Vagina (tissue), 2 donors: ENCODE measurements at regions not wholly inside any gene's neighbourhood (a gene's known extent, or its start where the extent isn't known, plus 50 kb on each side); places are given as distances from the start of the nearest gene placed in this dataset.

Experiments
- DNase-seq, 2 donors: peaks; one replicate each; pipeline ENCODE4 v3.0.0-alpha.2; 2017; ENCODE audit errors: extremely low spot score in 2 of 2
- H3K27ac ChIP-seq: fragments of 200-600 bp; sonication (generic); one replicate; pipeline ENCODE4 v1.5.1; 2019
- H3K27me3 ChIP-seq: fragments of 200-600 bp; sonication (generic); one replicate; pipeline ENCODE4 v1.5.1; 2019
- H3K36me3 ChIP-seq, 2 donors: fragments of 200-600 bp; sonication (generic); one replicate each; pipeline ENCODE4 v1.5.1; 2017 to 2019
- H3K4me1 ChIP-seq: fragments of 200-600 bp; sonication (generic); one replicate; pipeline ENCODE4 v1.5.1; 2019
- H3K4me3 ChIP-seq, 2 donors: fragments of 200-600 bp; sonication (generic); 1 replicate in 1 of 2; 2 replicates in 1 of 2; pipeline ENCODE4 v1.5.1; 2016 to 2019
- H3K9me3 ChIP-seq: fragments of 200-600 bp; sonication (generic); one replicate; pipeline ENCODE4 v1.5.1; 2019
- CTCF ChIP-seq, 3 experiments: fragments of 450-650 bp in 2 of 3; fragments of 200-600 bp in 1 of 3; sonication (generic) in 1 of 3; IDR thresholded peaks; one replicate each; pipeline ENCODE4 v1.5.1; 2017 to 2019; ENCODE audit warnings: antibody characterized with exemption in 3 of 3, mild to moderate bottlenecking in 2 of 3, moderate library complexity in 2 of 3
- POLR2A ChIP-seq, 2 donors: fragments of 450-650 bp; IDR thresholded peaks; one replicate each; pipeline ENCODE4 v1.6.1; 2017; ENCODE audit warnings: antibody characterized with exemption in 2 of 2, mild to moderate bottlenecking in 2 of 2, moderate library complexity in 2 of 2
- POLR2AphosphoS5 ChIP-seq, 2 donors: sonication (generic); formaldehyde crosslinking; IDR thresholded peaks; one replicate each; pipeline ENCODE4 v1.9.0; 2017; ENCODE audit warnings: antibody characterized with exemption in 2 of 2, mild to moderate bottlenecking in 2 of 2, low read depth in 1 of 2; ENCODE audit not compliant: insufficient read depth in 1 of 2
- intact Hi-C: fragments of 100-400 bp; cut with DNase I; formaldehyde crosslinking; loops from one replicate; pipeline ENCODE4 v1.15.1; 2023

- no peaks in the 10 kb centered on the region for H3K4me1 ChIP-seq
- no peaks in the 10 kb centered on the region for H3K27me3 ChIP-seq
- no peak for DNase-seq
- no peak overlapping the region for H3K27ac ChIP-seq
- intact Hi-C loops = no loop called here
- H3K4me3 ChIP-seq = no peak overlapping the region
- TF ChIP-seq POLR2AphosphoS5 (IDR thresholded peaks at IDR 0.05; ENCODE audit: insufficient read depth in 1 of 2, low read depth in 1 of 2) (no peak), CTCF (IDR thresholded peaks at IDR 0.05) (no peak), POLR2A (IDR thresholded peaks at IDR 0.05) (no peak)
- no peaks in the 10 kb centered on the region for H3K9me3 ChIP-seq
- H3K36me3 ChIP-seq = no peaks in the 10 kb centered on the region
Observed at GRCh38 chr10:29897999-29898716, 161.2 kb downstream of the JCAD start.

DNA sequence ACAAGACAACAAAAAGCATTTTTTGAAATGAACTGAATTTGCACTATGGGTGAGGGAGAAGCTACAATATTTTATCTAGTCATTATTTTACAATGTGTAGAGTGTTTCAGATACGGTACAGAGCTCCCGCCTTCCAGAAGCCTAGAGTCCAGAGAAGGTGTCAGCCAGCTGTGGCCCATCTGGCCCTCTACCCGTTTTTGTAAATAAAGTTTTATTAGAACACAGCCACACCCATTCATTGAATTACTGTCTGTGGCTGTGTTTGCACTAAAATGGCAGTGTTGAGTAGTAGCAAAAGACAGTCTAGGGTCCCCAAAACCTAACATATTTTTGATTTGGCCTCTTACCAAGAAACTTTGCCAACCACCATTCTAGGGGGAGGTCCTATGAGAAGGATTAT is 162.0 kb downstream of the JCAD start:
- no peak for DNase-seq
- Histone ChIP-seq H3K36me3 (no peaks in the 10 kb centered on the region), H3K27me3 (no peaks in the 10 kb centered on the region), H3K4me3 (no peak overlapping the region), H3K27ac (no peak overlapping the region), H3K9me3 (no peaks in the 10 kb centered on the region), H3K4me1 (no peaks in the 10 kb centered on the region)
- TF ChIP-seq CTCF (IDR thresholded peaks at IDR 0.05) (no peak), POLR2AphosphoS5 (IDR thresholded peaks at IDR 0.05; ENCODE audit: insufficient read depth in 1 of 2, low read depth in 1 of 2) (no peak), POLR2A (IDR thresholded peaks at IDR 0.05) (no peak)
- intact Hi-C loops = no loop called here

- Histone ChIP-seq H3K4me1 (no peaks in the 10 kb centered on the region), H3K9me3 (no peaks in the 10 kb centered on the region), H3K27me3 (no peaks in the 10 kb centered on the region), H3K36me3 (no peaks in the 10 kb centered on the region), H3K27ac (peak overlapping the region; percentile 60), H3K4me3 (no peak overlapping the region)
- TF ChIP-seq POLR2AphosphoS5 (IDR thresholded peaks at IDR 0.05; ENCODE audit: insufficient read depth in 1 of 2, low read depth in 1 of 2) = no peak
- TF ChIP-seq CTCF (IDR thresholded peaks at IDR 0.05) = no peak
- TF ChIP-seq POLR2A (IDR thresholded peaks at IDR 0.05) = no peak
- no peak for DNase-seq
- intact Hi-C loops = no loop called here
Observed at GRCh38 chr10:29896053-29896452, 163.3 kb downstream of the JCAD start.

GRCh38 chr10:29895456-29895855 is 163.9 kb downstream of the JCAD start:
- peak overlapping the region; percentile 60 for H3K27ac ChIP-seq
- no peaks in the 10 kb centered on the region for H3K27me3 ChIP-seq
- DNase-seq = no peak
- intact Hi-C loops = no loop called here
- no peaks in the 10 kb centered on the region for H3K4me1 ChIP-seq
- H3K9me3 ChIP-seq = no peaks in the 10 kb centered on the region
- TF ChIP-seq POLR2AphosphoS5 (IDR thresholded peaks at IDR 0.05; ENCODE audit: insufficient read depth in 1 of 2, low read depth in 1 of 2) (peak in 1 of 2 donors; percentile 86), CTCF (IDR thresholded peaks at IDR 0.05) (no peak), POLR2A (IDR thresholded peaks at IDR 0.05) (no peak)
- no peaks in the 10 kb centered on the region for H3K36me3 ChIP-seq
- H3K4me3 ChIP-seq = no peak overlapping the region

DNA sequence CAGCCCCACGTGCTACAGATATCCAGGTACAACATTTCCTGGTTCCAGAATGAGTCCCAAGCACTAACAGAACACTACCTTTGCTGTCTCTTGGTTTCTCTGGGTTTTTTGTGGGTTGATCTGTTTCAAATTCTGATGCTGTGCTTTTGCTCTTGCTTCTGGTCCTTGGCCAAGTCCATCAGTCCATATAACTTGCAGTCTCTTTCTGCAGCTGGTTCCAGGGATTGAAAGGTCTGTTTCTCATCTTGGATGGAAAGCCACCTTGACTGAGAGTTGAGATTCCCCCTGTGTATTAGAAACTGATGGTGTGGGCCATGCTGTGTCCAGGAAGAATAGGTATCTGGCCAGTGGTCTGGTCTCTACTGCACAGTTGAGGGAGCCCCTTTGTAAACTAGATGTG is 171.1 kb downstream of the JCAD start:
- H3K27ac ChIP-seq = no peak overlapping the region
- no peak for DNase-seq
- no peaks in the 10 kb centered on the region for H3K27me3 ChIP-seq
- H3K4me1 ChIP-seq = no peaks in the 10 kb centered on the region
- intact Hi-C loops = no loop called here
- no peaks in the 10 kb centered on the region for H3K36me3 ChIP-seq
- TF ChIP-seq CTCF (IDR thresholded peaks at IDR 0.05) (no peak), POLR2AphosphoS5 (IDR thresholded peaks at IDR 0.05; ENCODE audit: insufficient read depth in 1 of 2, low read depth in 1 of 2) (no peak), POLR2A (IDR thresholded peaks at IDR 0.05) (no peak)
- no peak overlapping the region for H3K4me3 ChIP-seq
- H3K9me3 ChIP-seq = no peaks in the 10 kb centered on the region
